ENCODE measurements at regions not wholly inside any gene's neighbourhood (a gene's known extent, or its start where the extent isn't known, plus 50 kb on each side); places are given as distances from the start of the nearest gene placed in this dataset.

DNA sequence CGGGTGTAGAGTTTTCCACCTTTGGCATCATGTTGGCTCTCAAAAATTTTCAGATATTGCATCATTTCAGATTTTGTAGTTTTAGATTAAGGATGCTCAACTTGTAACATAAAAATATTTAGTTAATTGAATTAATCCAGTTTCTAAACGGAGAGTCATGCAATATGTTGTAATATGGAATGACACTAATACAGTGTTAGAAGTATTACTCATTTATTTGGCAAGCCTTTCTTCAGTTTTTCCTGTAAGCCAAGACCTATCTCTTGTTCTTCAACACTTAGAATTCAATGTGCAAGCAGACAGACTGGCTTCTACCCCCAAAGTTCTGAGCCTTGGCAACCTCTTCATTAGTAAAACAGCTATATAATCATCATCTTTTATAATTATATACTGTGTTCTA is 985.0 kb upstream of the GOT2 start:
- no peaks in the 10 kb centered on the region for H4K20me1 ChIP-seq (ENCODE audit: insufficient read depth)
- H3K27ac ChIP-seq: no peak overlapping the region
- H3K27me3 ChIP-seq (ENCODE audit: insufficient read depth, low read depth): no peaks in the 10 kb centered on the region
- intact Hi-C loops (cut with micrococcal nuclease; ENCODE audit: unreplicated experiment): no loop called here
- no peak for TF ChIP-seq EZH2 (IDR thresholded peaks at IDR 0.05; ENCODE audit: low read depth)
- TF ChIP-seq, protein P1, sequence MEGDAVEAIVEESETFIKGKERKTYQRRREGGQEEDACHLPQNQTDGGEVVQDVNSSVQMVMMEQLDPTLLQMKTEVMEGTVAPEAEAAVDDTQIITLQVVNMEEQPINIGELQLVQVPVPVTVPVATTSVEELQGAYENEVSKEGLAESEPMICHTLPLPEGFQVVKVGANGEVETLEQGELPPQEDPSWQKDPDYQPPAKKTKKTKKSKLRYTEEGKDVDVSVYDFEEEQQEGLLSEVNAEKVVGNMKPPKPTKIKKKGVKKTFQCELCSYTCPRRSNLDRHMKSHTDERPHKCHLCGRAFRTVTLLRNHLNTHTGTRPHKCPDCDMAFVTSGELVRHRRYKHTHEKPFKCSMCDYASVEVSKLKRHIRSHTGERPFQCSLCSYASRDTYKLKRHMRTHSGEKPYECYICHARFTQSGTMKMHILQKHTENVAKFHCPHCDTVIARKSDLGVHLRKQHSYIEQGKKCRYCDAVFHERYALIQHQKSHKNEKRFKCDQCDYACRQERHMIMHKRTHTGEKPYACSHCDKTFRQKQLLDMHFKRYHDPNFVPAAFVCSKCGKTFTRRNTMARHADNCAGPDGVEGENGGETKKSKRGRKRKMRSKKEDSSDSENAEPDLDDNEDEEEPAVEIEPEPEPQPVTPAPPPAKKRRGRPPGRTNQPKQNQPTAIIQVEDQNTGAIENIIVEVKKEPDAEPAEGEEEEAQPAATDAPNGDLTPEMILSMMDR (conservative IDR thresholded peaks at IDR 0.05): no peak
- H3K4me1 ChIP-seq (replicated peaks; ENCODE audit: insufficient read depth): no peaks in the 10 kb centered on the region
- no peaks in the 10 kb centered on the region for H3K9me2 ChIP-seq (ENCODE audit: insufficient read depth)
- H3K36me3 ChIP-seq (ENCODE audit: low read depth): no peaks in the 10 kb centered on the region
- H3F3A ChIP-seq (ENCODE audit: insufficient read depth, low read depth): no peaks in the 10 kb centered on the region
- H3K79me2 ChIP-seq (ENCODE audit: low read depth): no peaks in the 10 kb centered on the region
- no peak overlapping the region for H3K4me2 ChIP-seq
- BruUV-seq (replicated peaks): no TSS peak
- no peaks in the 10 kb centered on the region for H3K9me3 ChIP-seq (ENCODE audit: insufficient read depth, low read depth)
- H3K4me3 ChIP-seq: no peak overlapping the region
- POLR2A ChIA-PET (ENCODE audit: unreplicated experiment): no interaction called here
- no peak for DNase-seq
- H2AFZ ChIP-seq: no peak overlapping the region
- CTCF ChIA-PET: no interaction called here

DNA sequence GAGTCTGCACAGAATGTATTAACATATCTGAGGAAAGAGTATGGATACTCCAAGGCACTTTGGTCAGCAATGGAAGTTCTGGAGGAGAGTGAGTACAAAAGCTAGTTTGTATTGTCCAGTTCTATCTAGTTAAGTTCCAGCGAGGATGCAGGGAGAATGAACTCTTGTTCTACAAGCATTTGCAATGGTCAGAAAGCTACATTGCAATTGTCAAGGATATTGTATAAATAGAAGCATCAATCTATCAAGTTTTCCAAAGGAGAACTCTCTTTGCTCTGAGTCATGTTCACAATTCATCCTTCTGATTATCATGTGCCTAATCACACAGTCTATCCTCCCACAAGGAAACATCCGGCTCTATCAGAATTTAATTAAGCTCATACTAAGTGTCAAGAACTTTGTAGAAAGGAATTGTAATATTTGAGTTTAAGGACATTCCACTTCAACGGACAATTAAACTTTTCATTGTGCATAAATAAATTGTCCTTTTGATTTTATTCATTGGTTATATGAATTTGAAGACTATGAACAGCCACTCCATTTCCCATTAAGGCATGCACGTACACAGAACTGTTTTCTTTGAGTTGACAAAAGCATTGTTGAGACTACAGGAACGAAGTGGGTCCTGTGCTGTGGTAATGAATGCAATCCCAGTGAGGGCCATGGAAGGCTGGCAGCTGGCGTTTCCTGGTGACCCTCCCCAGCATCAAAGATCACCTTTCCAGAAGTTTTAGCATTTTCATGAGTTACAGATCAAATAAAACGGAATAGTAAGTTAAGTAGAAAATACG is 973.5 kb upstream of the GOT2 start:
- no peak overlapping the region for H3K27ac ChIP-seq

DNA sequence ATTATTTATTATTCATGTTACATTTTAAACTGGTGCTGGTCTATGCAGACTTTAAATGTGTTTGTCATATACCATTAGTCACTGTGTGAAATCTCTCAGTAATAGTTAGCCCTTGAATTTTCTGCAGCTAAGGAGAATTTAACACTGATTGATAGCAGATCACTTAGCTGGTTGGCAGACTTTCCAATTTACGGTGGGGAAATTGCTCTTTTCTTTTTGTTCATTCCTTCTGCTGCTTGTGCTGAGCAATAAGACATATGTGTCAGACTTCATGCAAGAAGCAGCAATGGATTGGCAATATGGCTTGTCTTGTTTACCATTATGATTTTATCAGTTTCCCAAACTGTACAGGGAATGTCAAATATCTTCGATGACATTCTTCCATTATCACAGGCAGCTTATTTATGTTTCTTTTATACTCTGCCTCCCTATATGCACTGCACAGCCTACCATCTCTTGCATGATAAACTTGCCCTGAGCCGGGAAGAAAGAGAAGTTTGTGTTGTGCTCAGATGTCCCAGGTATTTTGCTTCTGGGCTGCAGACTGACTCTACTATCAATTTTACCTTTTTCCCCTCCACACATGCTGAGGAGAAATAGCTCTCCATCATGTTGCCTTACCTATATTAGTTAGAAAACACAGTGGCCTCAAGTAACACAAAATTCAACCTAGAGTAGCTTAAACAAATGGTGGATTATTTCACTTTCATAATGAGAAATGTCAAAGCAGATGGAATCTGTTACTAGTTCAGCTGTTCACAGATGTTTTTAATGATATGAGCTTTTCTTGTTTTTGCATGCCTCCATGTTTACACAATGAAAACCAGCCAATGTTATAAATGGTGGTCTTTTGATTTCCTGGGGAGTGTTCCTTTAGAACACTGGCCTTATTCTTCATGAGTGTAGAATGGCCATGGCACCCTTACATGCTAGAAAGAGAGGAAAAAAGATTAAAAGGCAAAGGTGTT is 968.1 kb upstream of the GOT2 start:
- Histone ChIP-seq H3K9me2 (ENCODE audit: insufficient read depth) (no peaks in the 10 kb centered on the region), H2AFZ (no peak overlapping the region), H3K4me3 (no peak overlapping the region), H3K4me1 (replicated peaks; ENCODE audit: insufficient read depth) (no peaks in the 10 kb centered on the region), H3K4me2 (no peak overlapping the region), H3F3A (ENCODE audit: insufficient read depth, low read depth) (no peaks in the 10 kb centered on the region), H4K20me1 (ENCODE audit: insufficient read depth) (no peaks in the 10 kb centered on the region), H3K27me3 (ENCODE audit: insufficient read depth, low read depth) (no peaks in the 10 kb centered on the region), H3K27ac (no peak overlapping the region), H3K79me2 (ENCODE audit: low read depth) (no peaks in the 10 kb centered on the region), H3K36me3 (ENCODE audit: low read depth) (no peaks in the 10 kb centered on the region), H3K9me3 (ENCODE audit: insufficient read depth, low read depth) (no peaks in the 10 kb centered on the region)
- intact Hi-C loops (cut with micrococcal nuclease; ENCODE audit: unreplicated experiment): no loop called here
- BruUV-seq (replicated peaks): no TSS peak
- no peak for TF ChIP-seq EZH2 (IDR thresholded peaks at IDR 0.05; ENCODE audit: low read depth)
- TF ChIP-seq, protein P1 (conservative IDR thresholded peaks at IDR 0.05): no peak
- ChIA-PET CTCF (no interaction called here), POLR2A (ENCODE audit: unreplicated experiment) (interaction anchor here (0.5 kb wide), 1 partner anchor 55 kb away, joined by 3 read pairs; no protein-coding TSS in a partner anchor)
- no peak for DNase-seq

More for the DNA sequence above, 973.5 kb upstream of the GOT2 start:
- Histone ChIP-seq H3K4me2 (no peak overlapping the region), H3K27me3 (ENCODE audit: insufficient read depth, low read depth) (no peaks in the 10 kb centered on the region), H3K4me1 (replicated peaks; ENCODE audit: insufficient read depth) (no peaks in the 10 kb centered on the region), H2AFZ (no peak overlapping the region), H3K9me2 (ENCODE audit: insufficient read depth) (no peaks in the 10 kb centered on the region), H3K79me2 (ENCODE audit: low read depth) (no peaks in the 10 kb centered on the region), H3K36me3 (ENCODE audit: low read depth) (no peaks in the 10 kb centered on the region), H3K9me3 (ENCODE audit: insufficient read depth, low read depth) (no peaks in the 10 kb centered on the region), H3K4me3 (no peak overlapping the region), H3F3A (ENCODE audit: insufficient read depth, low read depth) (no peaks in the 10 kb centered on the region), H4K20me1 (ENCODE audit: insufficient read depth) (no peaks in the 10 kb centered on the region)
- ChIA-PET POLR2A (ENCODE audit: unreplicated experiment) (no interaction called here), CTCF (no interaction called here)
- no peak for DNase-seq
- no TSS peak for BruUV-seq (replicated peaks)
- intact Hi-C loops (cut with micrococcal nuclease; ENCODE audit: unreplicated experiment): no loop called here
- no peak for TF ChIP-seq EZH2 (IDR thresholded peaks at IDR 0.05; ENCODE audit: low read depth)
- TF ChIP-seq, protein P1 (conservative IDR thresholded peaks at IDR 0.05): no peak

Measured in PC-9 (cell line).